HEK293T (cell line): ENCODE measurements at regions not wholly inside any gene's neighbourhood (a gene's known extent, or its start where the extent isn't known, plus 50 kb on each side); places are given as distances from the start of the nearest gene placed in this dataset.

ENCODE experiments used
- ARNT ChIP-seq: fragments of 450-650 bp; IDR thresholded peaks from 2 replicates; pipeline ENCODE4 v1.6.1; 2017; ENCODE audit warnings: mild to moderate bottlenecking
- BHLHE40 ChIP-seq: fragments of 450-650 bp; IDR thresholded peaks from 2 replicates; pipeline ENCODE4 v1.6.1; 2016; ENCODE audit warnings: mild to moderate bottlenecking, moderate library complexity, borderline replicate concordance
- CTBP1 ChIP-seq: fragments of 450-650 bp; IDR thresholded peaks from 2 replicates; pipeline ENCODE4 v1.6.1; 2016; ENCODE audit warnings: borderline replicate concordance
- FOXK2 ChIP-seq: fragments of 450-650 bp; IDR thresholded peaks from 2 replicates; pipeline ENCODE4 v1.6.1; 2016; ENCODE audit warnings: mild to moderate bottlenecking
- FOXM1 ChIP-seq: fragments of 450-650 bp; IDR thresholded peaks from 2 replicates; pipeline ENCODE4 v1.6.1; 2017; ENCODE audit warnings: mild to moderate bottlenecking, borderline replicate concordance
- SP1 ChIP-seq: fragments of 450-650 bp; IDR thresholded peaks from 2 replicates; pipeline ENCODE4 v1.6.1; 2017
- ZNF384 ChIP-seq: fragments of 450-650 bp; IDR thresholded peaks from 2 replicates; pipeline ENCODE4 v1.6.1; 2016

GRCh38 chr6:48474830-48475229, 363.8 kb upstream of the PTCHD4 start:
- TF ChIP-seq BHLHE40, result no peak
- no peak for TF ChIP-seq FOXM1
- no peak for TF ChIP-seq SP1
- TF ChIP-seq CTBP1, result no peak
- TF ChIP-seq ZNF384, result no peak
- TF ChIP-seq ARNT, result no peak
- no peak for TF ChIP-seq FOXK2
